HG03175 (cell line): ENCODE measurements at regions not wholly inside any gene's neighbourhood (a gene's known extent, or its start where the extent isn't known, plus 50 kb on each side); places are given as distances from the start of the nearest gene placed in this dataset.
A peak's percentile ranks its signal among the peaks of the same experiment; 100 is the strongest.

Experiments used
- ATAC-seq: cut with Tn5 transposase; IDR thresholded peaks from one replicate; pipeline ENCODE4 v1.9.1; 2021; ENCODE audit warnings: mild to moderate bottlenecking, moderate library complexity; ENCODE audit not compliant: unreplicated experiment

- no peak for ATAC-seq
Observed at GRCh38 chr4:11597506-11597905, 168.8 kb upstream of the HS3ST1 start.

GRCh38 chr4:11596989-11597388, 168.3 kb upstream of the HS3ST1 start:
- ATAC-seq: no peak

GRCh38 chr4:11593576-11594116, 165.0 kb upstream of the HS3ST1 start:
- no peak for ATAC-seq

- no peak for ATAC-seq
Observed at GRCh38 chr4:11592276-11592675, 163.6 kb upstream of the HS3ST1 start.

GRCh38 chr4:11590132-11590531, 161.4 kb upstream of the HS3ST1 start:
- ATAC-seq: no peak

GRCh38 chr4:11589676-11590075, 161.0 kb upstream of the HS3ST1 start:
- no peak for ATAC-seq

- ATAC-seq: no peak
Observed at GRCh38 chr4:11587797-11588196, 159.1 kb upstream of the HS3ST1 start.

GRCh38 chr4:11585506-11585905, 156.8 kb upstream of the HS3ST1 start:
- ATAC-seq: no peak

- no peak for ATAC-seq
Observed at GRCh38 chr4:11568511-11568910, 139.8 kb upstream of the HS3ST1 start.

GRCh38 chr4:11566444-11567022, 137.8 kb upstream of the HS3ST1 start:
- ATAC-seq: peak; percentile 89

- peak; percentile 44 for ATAC-seq
Observed at GRCh38 chr4:11565899-11566298, 137.2 kb upstream of the HS3ST1 start.

GRCh38 chr4:11565213-11565612, 136.5 kb upstream of the HS3ST1 start:
- no peak for ATAC-seq

GRCh38 chr4:11564021-11564420, 135.3 kb upstream of the HS3ST1 start:
- no peak for ATAC-seq

- ATAC-seq: no peak
Observed at GRCh38 chr4:11549525-11549924, 120.8 kb upstream of the HS3ST1 start.

- peak; percentile 99 for ATAC-seq
Observed at GRCh38 chr4:11548597-11549082, 119.9 kb upstream of the HS3ST1 start.

GRCh38 chr4:11546391-11547175, 117.9 kb upstream of the HS3ST1 start:
- ATAC-seq: no peak

- no peak for ATAC-seq
Observed at GRCh38 chr4:11545651-11546050, 117.0 kb upstream of the HS3ST1 start.

GRCh38 chr4:11544211-11544610, 115.5 kb upstream of the HS3ST1 start:
- ATAC-seq: no peak

- ATAC-seq: no peak
Observed at GRCh38 chr4:11543706-11544105, 115.0 kb upstream of the HS3ST1 start.

- ATAC-seq: no peak
Observed at GRCh38 chr4:11542952-11543351, 114.3 kb upstream of the HS3ST1 start.

- ATAC-seq: peak; percentile 81
Observed at GRCh38 chr4:11537846-11538245, 109.2 kb upstream of the HS3ST1 start.

GRCh38 chr4:11535333-11535732, 106.6 kb upstream of the HS3ST1 start:
- no peak for ATAC-seq
